Endothelial cell of umbilical vein (primary cell): ENCODE measurements at regions not wholly inside any gene's neighbourhood (a gene's known extent, or its start where the extent isn't known, plus 50 kb on each side); places are given as distances from the start of the nearest gene placed in this dataset.

Experiments used
- BruUV-seq: library from RNA; stranded (reverse); fragments of 400-500 nt; replicated peaks from 2 replicates; lab custom pipeline; 2021; lab: Mats Ljungman, UMichigan
- CTCF ChIA-PET: fragments of 300-600, 350-600 bp; sonication (Branson Sonifier 250); formaldehyde crosslinking; loops from one replicate; lab custom pipeline; 2021; ENCODE audit warnings: antibody characterized with exemption, inconsistent platforms; lab: Charles Lee
- POLR2A ChIA-PET: fragments of 300-600, 350-600 bp; sonication (Branson Sonifier 250); formaldehyde crosslinking; loops from one replicate; lab custom pipeline; 2021; ENCODE audit warnings: antibody characterized with exemption, inconsistent platforms; lab: Charles Lee
- DNase-seq: peaks from one replicate; pipeline ENCODE4 v3.0.0-alpha.2; 2011; ENCODE audit warnings: low read depth, low spot score
- FAIRE-seq: peaks from 2 replicates; lab custom pipeline; 2011; peaks lifted over from hg19 to GRCh38; lab: Jason Lieb, UNC
- H2AFZ ChIP-seq: 2 replicates; pipeline ENCODE4 v1.6.0; 2012; ENCODE audit warnings: low read depth, low read length, control low read depth, inconsistent platforms
- H3K27ac ChIP-seq: 2 replicates; pipeline ENCODE4 v1.5.1; 2011; ENCODE audit warnings: low read depth, mild to moderate bottlenecking, control low read depth, low read length, moderate library complexity; ENCODE audit not compliant: insufficient read depth
- H3K27me3 ChIP-seq, 2 experiments: 2 replicates each; pipeline versions ENCODE4 v1.6.0 to v1.6.1; 2011; ENCODE audit warnings: low read length in 2 of 2, mixed read lengths in 1 of 2; ENCODE audit not compliant: control insufficient read depth in 2 of 2, insufficient read depth in 2 of 2
- H3K36me3 ChIP-seq, 2 experiments: 2 replicates in 1 of 2; 3 replicates in 1 of 2; pipeline ENCODE4 v1.5.1; 2011; ENCODE audit warnings: low read length in 2 of 2, mild to moderate bottlenecking in 1 of 2, moderate library complexity in 1 of 2; ENCODE audit not compliant: control insufficient read depth in 2 of 2, insufficient read depth in 2 of 2; ENCODE audit errors: extremely low read depth in 1 of 2
- H3K4me1 ChIP-seq: 3 replicates; pipeline ENCODE4 v1.5.1; 2011; ENCODE audit warnings: mild to moderate bottlenecking, low read length; ENCODE audit not compliant: control insufficient read depth, insufficient read depth; ENCODE audit errors: extremely low read depth
- H3K4me2 ChIP-seq: 2 replicates; pipeline ENCODE4 v1.6.1; 2011; ENCODE audit warnings: low read length, control low read depth, mixed read lengths; ENCODE audit not compliant: insufficient read depth
- H3K4me3 ChIP-seq, 3 experiments: fragments of 200-600 bp in 1 of 3; sonication (generic), shearing (Covaris generic) in 1 of 3; replicated peaks in 1 of 3; 2 replicates each; pipeline ENCODE4 v1.5.1; 2011 to 2016; ENCODE audit warnings: control low read depth in 3 of 3, low read length in 3 of 3, mild to moderate bottlenecking in 2 of 3, inconsistent platforms in 1 of 3, low read depth in 1 of 3, moderate library complexity in 1 of 3; ENCODE audit not compliant: insufficient read depth in 1 of 3
- H3K79me2 ChIP-seq: 2 replicates; pipeline ENCODE4 v1.6.0; 2012; ENCODE audit warnings: low read length, inconsistent platforms; ENCODE audit not compliant: control insufficient read depth, insufficient read depth
- H3K9ac ChIP-seq: replicated peaks from 2 replicates; pipeline ENCODE3; 2011; ENCODE audit warnings: low read length, control low read depth; ENCODE audit not compliant: insufficient read depth; ENCODE audit errors: extremely low read depth
- H3K9me1 ChIP-seq: replicated peaks from 3 replicates; pipeline ENCODE4 v1.6.0; 2011; ENCODE audit warnings: mild to moderate bottlenecking, low read length; ENCODE audit not compliant: control insufficient read depth, insufficient read depth; ENCODE audit errors: extremely low read depth
- H3K9me3 ChIP-seq: replicated peaks from 2 replicates; pipeline ENCODE4 v1.5.1; 2012; ENCODE audit warnings: low read length, inconsistent platforms; ENCODE audit not compliant: control insufficient read depth, insufficient read depth
- H4K20me1 ChIP-seq: replicated peaks from 2 replicates; pipeline ENCODE3; 2011; ENCODE audit warnings: mild to moderate bottlenecking, low read length; ENCODE audit not compliant: control insufficient read depth, insufficient read depth; ENCODE audit errors: extremely low read depth
- EZH2 ChIP-seq: IDR thresholded peaks from 2 replicates; pipeline ENCODE4 v1.6.1; 2012; ENCODE audit warnings: borderline replicate concordance, low read depth, mild to moderate bottlenecking, moderate library complexity, low read length, inconsistent platforms; ENCODE audit not compliant: severe bottlenecking
- FOS ChIP-seq: IDR thresholded peaks from 2 replicates; pipeline ENCODE4 v1.6.1; 2011; ENCODE audit warnings: mild to moderate bottlenecking, low read length, moderate library complexity, borderline replicate concordance; ENCODE audit not compliant: insufficient read depth
- GATA2 ChIP-seq: IDR thresholded peaks from 2 replicates; pipeline ENCODE4 v1.7.0; 2011; ENCODE audit warnings: low read depth, mild to moderate bottlenecking, moderate library complexity, mixed read lengths, low read length; ENCODE audit not compliant: insufficient read length, insufficient read depth
- JUN ChIP-seq: IDR thresholded peaks from 2 replicates; pipeline ENCODE4 v1.6.1; 2011; ENCODE audit warnings: borderline replicate concordance, low read depth; ENCODE audit not compliant: insufficient read length, insufficient read depth
- MYC ChIP-seq: IDR thresholded peaks from one replicate; pipeline ENCODE4 v1.6.1; 2011; ENCODE audit warnings: mild to moderate bottlenecking, low read depth, low read length
- POLR2A ChIP-seq: IDR thresholded peaks from 2 replicates; pipeline ENCODE4 v1.6.1; 2012; ENCODE audit warnings: low read depth, mild to moderate bottlenecking, control low read depth, low read length
- POLR2AphosphoS5 ChIP-seq: IDR thresholded peaks from 2 replicates; pipeline ENCODE4 v1.6.1; 2012; ENCODE audit warnings: low read depth, mild to moderate bottlenecking, control low read depth, low read length, moderate library complexity; ENCODE audit not compliant: insufficient read depth
- dilution Hi-C: fragments of 300-500 bp; cut with MboI; formaldehyde crosslinking; loops from one replicate; pipeline ENCODE4 v1.15.0; 2019; ENCODE audit warnings: low sequenced_read_pairs; ENCODE audit not compliant: extremely low pct_ligation_motif_present
- intact Hi-C: fragments of 100-400 bp; cut with micrococcal nuclease; formaldehyde crosslinking; loops from one replicate; pipeline ENCODE4 v1.10.0; 2022
- TF ChIP-seq, protein P1 (sequence below): IDR thresholded peaks from 2 replicates; pipeline ENCODE4 v1.6.1; 2011; ENCODE audit not compliant: insufficient read depth, insufficient read length
- TF ChIP-seq, protein P2 (sequence below), 2 donors: IDR thresholded peaks; 1 replicate in 1 of 2; 2 replicates in 1 of 2; pipeline ENCODE4 v1.5.1; 2011; ENCODE audit warnings: low read length in 2 of 2, mild to moderate bottlenecking in 2 of 2, moderate library complexity in 2 of 2, control low read depth in 1 of 2, inconsistent platforms in 1 of 2, low read depth in 1 of 2; ENCODE audit not compliant: insufficient read depth in 1 of 2; ENCODE audit errors: extremely low read depth in 1 of 2

- no peak overlapping the region for H3K4me3 ChIP-seq
- FAIRE-seq (no peak), DNase-seq (no peak)
- CTCF ChIA-PET = interaction anchor here (1.0 to 1.8 kb wide), 4 partner anchors 12 to 40 kb away, joined by 3 to 6 read pairs (median 4); no protein-coding TSS in a partner anchor
- no peak overlapping the region for H3K27ac ChIP-seq
- H3K9me3 ChIP-seq = no peaks in the 10 kb centered on the region
- no peaks in the 10 kb centered on the region for H3K27me3 ChIP-seq
- H3K4me2 ChIP-seq = no peak overlapping the region
- no peaks in the 10 kb centered on the region for H3K36me3 ChIP-seq
- no peak overlapping the region for H3K9ac ChIP-seq
- peaks cover 13% of the 10 kb centered on the region for H3K4me1 ChIP-seq
- intact Hi-C loops = no loop called here
- H3K79me2 ChIP-seq = no peaks in the 10 kb centered on the region
- no peaks in the 10 kb centered on the region for H3K9me1 ChIP-seq
- POLR2A ChIA-PET = no interaction called here
- H2AFZ ChIP-seq = no peak overlapping the region
- TF ChIP-seq POLR2A (no peak), GATA2 (no peak), POLR2AphosphoS5 (no peak), MYC (no peak), FOS (no peak), EZH2 (no peak), JUN (no peak)
- TF ChIP-seq, protein P1, sequence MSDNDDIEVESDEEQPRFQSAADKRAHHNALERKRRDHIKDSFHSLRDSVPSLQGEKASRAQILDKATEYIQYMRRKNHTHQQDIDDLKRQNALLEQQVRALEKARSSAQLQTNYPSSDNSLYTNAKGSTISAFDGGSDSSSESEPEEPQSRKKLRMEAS = no peak
- TF ChIP-seq, protein P2, sequence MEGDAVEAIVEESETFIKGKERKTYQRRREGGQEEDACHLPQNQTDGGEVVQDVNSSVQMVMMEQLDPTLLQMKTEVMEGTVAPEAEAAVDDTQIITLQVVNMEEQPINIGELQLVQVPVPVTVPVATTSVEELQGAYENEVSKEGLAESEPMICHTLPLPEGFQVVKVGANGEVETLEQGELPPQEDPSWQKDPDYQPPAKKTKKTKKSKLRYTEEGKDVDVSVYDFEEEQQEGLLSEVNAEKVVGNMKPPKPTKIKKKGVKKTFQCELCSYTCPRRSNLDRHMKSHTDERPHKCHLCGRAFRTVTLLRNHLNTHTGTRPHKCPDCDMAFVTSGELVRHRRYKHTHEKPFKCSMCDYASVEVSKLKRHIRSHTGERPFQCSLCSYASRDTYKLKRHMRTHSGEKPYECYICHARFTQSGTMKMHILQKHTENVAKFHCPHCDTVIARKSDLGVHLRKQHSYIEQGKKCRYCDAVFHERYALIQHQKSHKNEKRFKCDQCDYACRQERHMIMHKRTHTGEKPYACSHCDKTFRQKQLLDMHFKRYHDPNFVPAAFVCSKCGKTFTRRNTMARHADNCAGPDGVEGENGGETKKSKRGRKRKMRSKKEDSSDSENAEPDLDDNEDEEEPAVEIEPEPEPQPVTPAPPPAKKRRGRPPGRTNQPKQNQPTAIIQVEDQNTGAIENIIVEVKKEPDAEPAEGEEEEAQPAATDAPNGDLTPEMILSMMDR (IDR thresholded peaks at IDR 0.05; ENCODE audit: extremely low read depth in 1 of 2, insufficient read depth in 1 of 2, low read depth in 1 of 2, low read length in 2 of 2) = no peak
- dilution Hi-C loops = no loop called here
- BruUV-seq = no TSS peak
- no peaks in the 10 kb centered on the region for H4K20me1 ChIP-seq
These were observed 71.4 kb downstream of the ZNF281 start for GRCh38 chr1:200338451-200338850.
